ENCODE measurements at regions not wholly inside any gene's neighbourhood (a gene's known extent, or its start where the extent isn't known, plus 50 kb on each side); places are given as distances from the start of the nearest gene placed in this dataset.
"Not testable (repeated sequence)": the region's sequence is repeated elsewhere in the genome, so short reads cannot be mapped to it uniquely, and the experiment has no call there.

- no peak for DNase-seq (ENCODE audit: low read depth in 2 of 2)
- no peak for TF ChIP-seq CTCF (IDR thresholded peaks at IDR 0.05; ENCODE audit: low read depth, low read length)
- no peak overlapping the region for H3K4me3 ChIP-seq (replicated peaks in 1 of 2; ENCODE audit: low read depth in 2 of 2, low read length in 2 of 2)
These were observed 97.6 kb downstream of the MTX3 start for GRCh38 chr5:79893485-79893884.

GRCh38 chr5:79890930-79891249, 100.2 kb downstream of the MTX3 start:
- no peak for DNase-seq (ENCODE audit: low read depth in 2 of 2)
- TF ChIP-seq CTCF (IDR thresholded peaks at IDR 0.05; ENCODE audit: low read depth, low read length), result no peak

DNA sequence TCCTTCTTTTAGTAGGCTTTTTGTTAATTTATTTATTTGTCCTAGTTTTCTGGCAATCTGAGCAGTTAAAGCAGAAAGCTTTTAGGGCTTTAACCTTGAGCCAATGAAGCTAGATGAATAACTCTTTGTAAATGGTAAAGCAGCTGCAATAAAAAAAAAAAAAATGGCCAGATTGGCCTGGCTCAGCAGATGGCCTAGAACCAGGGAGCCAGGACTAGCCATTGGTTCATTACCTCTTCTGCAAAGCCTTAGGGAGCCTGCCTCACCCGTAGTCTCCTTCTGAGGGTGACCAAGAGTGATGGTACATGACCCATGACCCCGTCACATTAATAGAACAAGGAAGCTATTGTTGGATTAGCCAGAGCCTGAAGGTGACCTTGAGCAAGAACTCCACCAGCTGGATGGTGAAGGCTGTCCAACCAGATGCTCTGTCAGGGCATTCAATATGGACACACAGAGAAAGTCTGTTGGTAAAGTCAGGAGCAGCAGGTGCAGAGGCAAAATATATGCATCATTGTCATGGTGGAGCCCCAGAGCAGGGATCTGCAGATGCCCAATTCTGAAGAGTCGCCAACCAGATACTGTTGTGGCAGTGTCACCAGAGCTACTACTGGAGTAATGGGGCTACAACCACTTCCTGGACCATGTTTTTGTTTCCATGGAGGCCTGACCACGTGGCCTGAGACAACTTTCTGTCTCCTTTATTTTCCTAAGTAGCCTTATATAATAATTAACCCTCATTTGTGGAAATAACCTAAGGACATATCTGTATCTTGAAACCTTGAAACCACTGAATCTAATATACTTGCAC, 100.7 kb downstream of the MTX3 start:
- no peak for TF ChIP-seq CTCF (IDR thresholded peaks at IDR 0.05; ENCODE audit: low read depth, low read length)
- DNase-seq (ENCODE audit: low read depth in 2 of 2), result no peak
- no peak overlapping the region for H3K4me3 ChIP-seq (replicated peaks in 1 of 2; ENCODE audit: low read depth in 2 of 2, low read length in 2 of 2)

More at GRCh38 chr5:79890930-79891249, 100.2 kb downstream of the MTX3 start:
- no peak overlapping the region for H3K4me3 ChIP-seq (replicated peaks in 1 of 2; ENCODE audit: low read depth in 2 of 2, low read length in 2 of 2)

DNA sequence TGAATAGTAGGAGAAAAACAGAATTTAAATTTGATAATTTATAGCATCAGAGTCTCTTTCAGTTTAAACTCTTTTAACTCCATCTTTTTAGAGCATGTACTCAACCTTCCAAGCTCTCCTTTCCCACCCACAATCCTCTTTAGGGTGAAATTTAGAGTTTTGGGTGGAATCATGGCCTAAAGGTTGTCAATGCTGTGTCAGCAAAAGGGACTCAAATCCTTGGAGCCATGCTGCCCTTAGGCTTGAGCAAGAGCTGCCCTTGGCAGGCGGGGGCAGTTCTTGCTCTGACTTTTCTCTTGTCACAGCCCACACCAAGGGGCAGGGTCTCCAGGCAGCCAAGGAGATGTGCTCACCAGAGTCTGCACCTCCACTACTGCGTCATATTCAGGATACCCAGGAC, 102.4 kb downstream of the MTX3 start:
- TF ChIP-seq CTCF (IDR thresholded peaks at IDR 0.05; ENCODE audit: low read depth, low read length), result no peak
- H3K4me3 ChIP-seq (replicated peaks in 1 of 2; ENCODE audit: low read depth in 2 of 2, low read length in 2 of 2), result no peak overlapping the region
- no peak for DNase-seq (ENCODE audit: low read depth in 2 of 2)

DNA sequence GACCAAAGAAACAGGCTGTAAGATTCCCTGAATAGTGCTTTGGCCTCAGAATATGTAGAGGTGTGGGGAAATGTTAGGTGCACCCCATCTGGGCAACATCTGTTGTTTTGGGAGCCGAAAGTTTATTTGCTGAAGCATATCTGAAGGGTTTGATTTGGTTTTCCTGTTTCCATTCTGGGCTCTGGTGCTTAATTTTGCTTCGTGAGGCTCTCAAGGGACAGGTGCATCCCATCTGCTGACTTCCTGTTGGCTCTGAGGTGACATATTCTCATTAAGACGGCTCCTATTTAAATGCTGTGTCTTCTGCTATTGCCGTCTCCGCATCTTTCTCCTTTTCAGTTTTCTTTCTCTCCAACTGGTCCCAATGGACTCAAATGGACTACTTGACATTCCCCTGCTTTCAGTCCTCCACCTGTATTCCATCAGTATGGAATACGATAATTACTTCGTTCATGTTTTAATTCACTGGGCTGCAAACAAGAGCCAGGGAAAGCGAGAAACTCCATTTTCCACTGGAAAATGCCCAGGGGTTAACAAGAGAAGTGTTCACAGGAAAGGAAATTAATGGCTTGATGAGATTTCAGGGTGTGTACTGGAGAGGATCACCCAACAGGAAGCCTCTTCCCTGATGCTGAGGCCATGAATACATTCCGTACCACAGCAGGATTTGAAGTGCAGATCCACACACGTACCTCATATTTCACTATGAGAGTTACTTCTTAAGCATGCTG, 104.0 kb downstream of the MTX3 start:
- TF ChIP-seq CTCF (IDR thresholded peaks at IDR 0.05; ENCODE audit: low read depth, low read length), result no peak
- no peak overlapping the region for H3K4me3 ChIP-seq (replicated peaks in 1 of 2; ENCODE audit: low read depth in 2 of 2, low read length in 2 of 2)
- no peak for DNase-seq (ENCODE audit: low read depth in 2 of 2)

DNA sequence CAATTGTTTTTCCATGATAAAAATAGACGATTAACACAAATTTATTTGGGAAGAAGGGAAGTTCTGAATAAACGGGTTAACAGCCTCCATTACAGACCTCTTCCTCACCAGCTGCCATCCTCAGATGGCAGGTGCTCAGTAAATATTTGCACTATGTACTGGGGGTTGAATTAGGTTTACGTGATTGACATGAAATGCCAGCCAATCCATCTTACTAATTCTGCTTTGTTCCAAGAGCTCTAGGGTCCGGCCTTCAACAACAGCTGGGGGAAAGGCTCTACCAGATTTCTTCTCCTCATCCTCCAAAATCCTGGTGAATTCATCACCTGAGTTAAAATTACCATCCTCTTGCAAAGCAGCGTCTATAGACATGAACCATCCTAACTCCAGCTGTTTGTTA, 104.6 kb downstream of the MTX3 start:
- no peak overlapping the region for H3K4me3 ChIP-seq (replicated peaks in 1 of 2; ENCODE audit: low read depth in 2 of 2, low read length in 2 of 2)
- DNase-seq (ENCODE audit: low read depth in 2 of 2), result no peak
- no peak for TF ChIP-seq CTCF (IDR thresholded peaks at IDR 0.05; ENCODE audit: low read depth, low read length)

- H3K4me3 ChIP-seq (replicated peaks in 1 of 2; ENCODE audit: low read depth in 2 of 2, low read length in 2 of 2); DNase-seq (ENCODE audit: low read depth in 2 of 2): not testable (repeated sequence)
These were observed 111.2 kb downstream of the MTX3 start for GRCh38 chr5:79879880-79880279.
